ENCODE measurements at regions not wholly inside any gene's neighbourhood (a gene's known extent, or its start where the extent isn't known, plus 50 kb on each side); places are given as distances from the start of the nearest gene placed in this dataset.
"Not testable (repeated sequence)": the region's sequence is repeated elsewhere in the genome, so short reads cannot be mapped to it uniquely, and the experiment has no call there.

DNA sequence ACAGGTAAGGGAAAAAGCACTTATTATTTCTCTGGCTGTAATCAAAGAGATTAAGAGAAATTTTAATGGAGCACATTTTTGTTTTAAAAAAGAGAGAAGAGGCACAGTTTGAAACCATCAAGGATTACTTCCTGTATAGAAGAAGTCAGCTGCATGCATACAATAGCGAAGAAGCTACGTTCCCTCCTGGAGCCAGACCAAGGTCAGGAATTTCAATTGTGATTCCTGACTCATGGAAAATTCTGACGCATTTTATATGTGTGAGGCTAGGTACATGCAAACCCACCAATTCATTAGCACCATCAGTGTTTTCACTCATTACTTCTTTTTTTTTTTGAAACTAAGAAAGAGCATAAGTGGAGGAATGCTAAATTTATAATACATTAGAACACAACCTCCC, 232.7 kb upstream of the SGK1 start:
- DNase-seq = no peak

DNA sequence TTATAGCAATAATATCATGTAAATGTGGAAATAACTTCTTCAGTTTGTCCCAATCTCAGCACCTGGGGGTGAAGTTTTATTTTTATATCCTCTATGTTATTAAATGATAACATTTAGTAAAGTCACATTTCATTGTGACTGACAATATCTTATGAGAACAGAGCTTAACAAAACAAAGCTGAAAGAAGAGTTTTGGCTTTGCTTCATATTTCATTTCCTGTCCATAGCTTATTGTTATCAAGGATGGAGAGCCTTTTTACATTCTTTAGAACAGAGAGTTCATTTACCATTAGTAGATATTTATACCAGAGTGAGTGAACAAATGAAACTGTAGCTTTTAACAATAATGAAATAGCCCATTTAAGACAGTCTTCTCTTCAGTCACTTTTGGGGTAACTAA, 231.9 kb upstream of the SGK1 start:
- no peak for DNase-seq

DNA sequence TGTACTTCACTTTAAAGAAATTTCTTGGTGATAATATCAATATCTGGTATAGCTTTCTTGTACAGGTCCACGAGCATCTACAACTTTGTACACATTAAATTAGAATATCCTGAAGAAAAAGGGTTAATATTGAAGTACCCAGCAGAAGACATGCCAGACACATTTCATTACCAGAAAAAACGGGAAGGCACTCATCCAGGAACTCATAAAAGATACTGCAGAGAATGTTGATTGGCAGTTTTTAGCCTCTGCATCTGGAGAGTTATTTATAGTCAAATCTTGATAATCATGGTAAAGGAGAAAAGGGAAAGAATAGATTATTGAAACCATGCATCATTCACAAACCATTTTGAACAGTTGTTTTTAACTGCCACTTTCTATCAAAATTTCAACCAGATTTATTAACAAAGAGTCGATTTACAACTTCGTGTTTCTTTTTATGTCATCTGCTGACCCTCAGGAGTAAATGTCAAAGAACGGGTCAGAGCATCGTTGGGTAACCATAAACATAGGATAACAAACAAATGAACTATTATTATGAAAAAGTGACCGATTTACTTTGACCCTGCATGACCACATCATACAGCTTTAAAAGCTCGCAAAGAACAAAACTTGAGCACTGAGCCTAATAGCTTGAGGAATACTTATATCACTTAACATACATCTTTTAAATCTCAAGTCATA, 229.2 kb upstream of the SGK1 start:
- DNase-seq = no peak

DNA sequence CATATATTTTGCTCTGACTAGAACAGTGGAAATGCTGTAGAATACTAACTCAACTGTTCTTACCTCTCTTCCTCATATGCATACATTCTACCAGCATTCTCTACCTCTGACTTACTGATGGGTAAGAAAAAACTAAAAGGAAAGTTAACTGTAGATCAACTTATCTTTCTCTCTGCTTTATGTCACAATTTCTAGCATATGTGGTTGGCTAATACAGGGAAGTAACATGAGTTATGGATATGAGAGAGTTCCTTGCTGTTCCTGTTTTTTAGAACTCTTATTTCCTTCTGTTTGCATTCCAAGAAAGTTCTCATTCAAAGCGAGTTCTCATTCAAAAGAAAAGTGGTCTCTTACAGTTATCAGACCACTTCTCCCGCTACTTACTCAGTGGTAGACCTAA, 226.8 kb upstream of the SGK1 start:
- DNase-seq = no peak

DNA sequence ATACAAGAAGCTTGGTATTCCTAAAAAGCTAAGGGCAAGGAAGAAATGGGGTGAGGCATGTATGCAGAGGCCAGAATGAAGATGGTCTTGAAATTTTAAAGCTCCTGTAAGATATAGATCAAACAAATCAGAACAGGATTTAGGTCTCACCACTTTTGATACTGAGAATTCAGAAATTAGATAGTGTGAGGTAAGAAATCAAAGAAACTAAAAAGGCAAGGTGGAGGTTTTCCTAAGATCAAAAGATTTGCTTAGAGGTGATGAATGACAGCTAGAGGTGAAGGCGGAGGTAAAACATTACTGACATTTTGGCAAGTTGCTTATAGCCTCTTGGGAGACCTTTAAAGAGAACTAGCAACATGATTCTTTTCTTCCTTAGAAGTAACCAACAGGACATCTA, 225.2 kb upstream of the SGK1 start:
- peak; percentile 12 for DNase-seq

DNA sequence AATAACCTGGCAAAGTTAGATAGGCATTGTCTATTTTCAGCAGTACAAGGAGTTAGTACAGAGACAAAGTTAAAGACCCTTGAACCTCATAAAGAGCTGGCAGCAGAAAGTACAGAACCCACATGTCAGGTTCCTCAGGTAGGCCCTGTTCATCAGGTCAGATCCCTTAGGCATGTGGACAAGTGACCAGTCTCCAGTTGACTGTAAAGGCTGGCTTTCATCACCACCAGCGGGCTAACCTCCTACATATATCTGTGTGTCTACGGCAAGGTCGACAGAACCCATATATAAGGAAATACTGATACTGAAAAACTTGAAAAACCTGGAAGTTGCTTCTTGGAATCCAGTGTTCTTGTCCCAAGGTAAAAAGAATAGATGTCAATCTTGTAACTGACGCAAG, 223.1 kb upstream of the SGK1 start:
- no peak for DNase-seq

DNA sequence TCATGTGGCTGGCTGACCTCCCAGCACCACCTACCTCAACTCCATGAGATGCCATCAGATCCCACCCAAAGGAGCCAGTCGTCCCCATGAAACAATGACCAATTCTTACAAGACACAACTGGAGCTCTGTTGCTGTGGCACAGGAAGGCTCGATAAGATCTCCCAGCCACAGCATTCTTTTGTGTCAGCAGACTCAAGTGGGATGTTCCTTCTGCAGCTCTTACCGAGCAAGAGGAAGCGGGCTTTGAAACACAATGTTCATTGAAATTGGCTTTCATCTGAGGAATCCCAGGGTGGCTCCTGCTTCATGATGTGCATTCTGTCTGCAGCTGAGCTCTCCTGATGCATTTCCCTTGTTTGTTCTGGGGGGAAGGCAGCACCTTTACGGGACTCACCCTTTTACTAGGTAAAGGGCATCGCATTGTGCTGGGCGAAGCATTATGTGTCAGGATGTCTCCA, 222.0 kb upstream of the SGK1 start:
- peak; percentile 21 for DNase-seq

DNA sequence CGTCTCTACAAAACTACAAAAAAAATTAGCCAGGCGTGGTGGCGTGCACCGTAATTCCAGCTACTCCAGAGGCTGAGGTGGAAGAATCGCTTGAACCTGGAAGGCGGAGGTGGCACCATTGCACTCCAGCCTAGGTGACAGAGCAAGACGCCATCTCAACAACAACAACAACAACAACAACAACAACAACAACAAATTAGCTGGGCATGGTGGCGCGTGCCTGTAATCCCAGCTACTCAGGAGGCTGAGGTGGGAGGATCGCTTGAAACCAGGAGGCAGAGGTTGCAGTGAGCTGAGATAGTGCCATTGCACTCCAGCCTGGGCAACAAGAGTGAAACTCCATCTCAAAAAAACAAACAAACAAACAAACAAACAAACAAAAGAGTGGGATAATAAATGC, 219.9 kb upstream of the SGK1 start:
- not testable (repeated sequence) for DNase-seq

DNA sequence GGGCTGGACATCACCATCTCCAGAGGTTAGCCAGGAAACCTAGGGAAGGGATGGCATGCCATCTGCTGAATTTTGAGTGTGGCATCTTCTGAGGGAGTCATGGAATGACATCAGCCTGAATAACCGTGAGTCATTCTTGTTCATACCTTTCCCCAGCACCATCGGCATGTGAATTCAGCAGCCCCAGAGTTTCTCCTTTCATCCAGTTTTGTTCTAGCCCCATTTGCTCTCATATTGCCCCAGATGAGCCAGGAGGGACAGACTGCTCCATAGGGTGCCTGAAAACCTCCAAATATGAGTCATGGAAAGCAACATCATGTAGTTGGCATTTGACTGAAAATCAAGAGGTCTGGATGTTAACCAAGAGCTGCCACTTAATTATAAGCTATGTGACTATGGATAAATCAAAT, 219.2 kb upstream of the SGK1 start:
- DNase-seq = no peak

DNA sequence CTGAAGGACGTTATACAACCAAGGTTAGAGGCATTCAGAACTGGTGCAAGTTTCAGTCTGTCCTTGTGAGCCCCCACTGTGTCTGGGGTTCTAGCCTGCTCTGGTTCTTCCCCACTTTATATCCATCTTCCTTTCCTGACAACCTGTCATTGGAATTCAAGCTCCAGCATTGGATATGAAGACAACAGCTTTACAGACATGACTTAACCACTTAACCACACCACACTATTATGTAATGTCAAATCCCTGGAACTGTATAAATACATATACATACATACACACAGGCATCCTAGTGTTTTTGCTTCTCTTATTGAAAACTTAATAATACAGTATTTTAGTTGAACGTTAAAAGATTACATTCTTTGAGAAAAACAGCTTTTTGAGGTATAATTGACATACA, 217.9 kb upstream of the SGK1 start:
- no peak for DNase-seq

DNA sequence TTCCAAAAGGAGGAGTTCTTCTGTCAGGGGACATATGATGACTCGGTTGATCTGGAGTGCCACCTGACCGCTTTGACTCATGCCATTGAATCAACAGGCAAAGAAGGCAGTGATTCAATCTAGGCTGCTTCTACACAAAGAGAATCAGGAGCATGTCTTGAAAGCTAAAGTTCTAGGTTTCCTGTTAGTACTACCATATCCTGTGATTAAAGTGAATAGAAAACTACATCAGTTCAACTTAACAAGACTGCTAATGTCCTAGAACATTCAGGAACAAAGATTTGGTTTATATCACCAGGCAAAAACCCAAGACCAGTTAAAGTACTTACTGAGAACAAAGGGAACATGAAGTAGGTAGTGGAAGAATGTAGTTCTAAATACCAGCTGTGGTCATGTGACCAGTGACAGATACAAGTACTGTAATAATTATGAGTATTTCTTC, 216.8 kb upstream of the SGK1 start:
- DNase-seq = no peak

DNA sequence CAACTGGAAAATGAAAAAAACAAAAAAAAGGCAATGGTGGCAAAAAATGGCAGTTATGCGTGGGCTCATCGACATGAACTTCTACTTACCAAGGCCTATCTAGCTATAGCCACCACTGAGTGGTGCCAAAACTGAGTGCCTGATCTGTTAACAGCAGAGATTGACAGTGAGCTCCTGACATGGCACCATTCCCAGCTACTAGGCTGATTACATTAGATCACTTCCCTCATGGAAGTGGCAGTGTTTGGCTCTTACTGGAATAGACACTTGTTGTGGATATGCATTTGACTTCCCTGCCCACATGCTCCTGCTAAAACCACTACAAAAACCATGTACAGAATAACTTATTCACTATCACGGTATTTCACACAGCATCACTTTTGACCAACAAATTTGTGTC, 216.1 kb upstream of the SGK1 start:
- DNase-seq = no peak

DNA sequence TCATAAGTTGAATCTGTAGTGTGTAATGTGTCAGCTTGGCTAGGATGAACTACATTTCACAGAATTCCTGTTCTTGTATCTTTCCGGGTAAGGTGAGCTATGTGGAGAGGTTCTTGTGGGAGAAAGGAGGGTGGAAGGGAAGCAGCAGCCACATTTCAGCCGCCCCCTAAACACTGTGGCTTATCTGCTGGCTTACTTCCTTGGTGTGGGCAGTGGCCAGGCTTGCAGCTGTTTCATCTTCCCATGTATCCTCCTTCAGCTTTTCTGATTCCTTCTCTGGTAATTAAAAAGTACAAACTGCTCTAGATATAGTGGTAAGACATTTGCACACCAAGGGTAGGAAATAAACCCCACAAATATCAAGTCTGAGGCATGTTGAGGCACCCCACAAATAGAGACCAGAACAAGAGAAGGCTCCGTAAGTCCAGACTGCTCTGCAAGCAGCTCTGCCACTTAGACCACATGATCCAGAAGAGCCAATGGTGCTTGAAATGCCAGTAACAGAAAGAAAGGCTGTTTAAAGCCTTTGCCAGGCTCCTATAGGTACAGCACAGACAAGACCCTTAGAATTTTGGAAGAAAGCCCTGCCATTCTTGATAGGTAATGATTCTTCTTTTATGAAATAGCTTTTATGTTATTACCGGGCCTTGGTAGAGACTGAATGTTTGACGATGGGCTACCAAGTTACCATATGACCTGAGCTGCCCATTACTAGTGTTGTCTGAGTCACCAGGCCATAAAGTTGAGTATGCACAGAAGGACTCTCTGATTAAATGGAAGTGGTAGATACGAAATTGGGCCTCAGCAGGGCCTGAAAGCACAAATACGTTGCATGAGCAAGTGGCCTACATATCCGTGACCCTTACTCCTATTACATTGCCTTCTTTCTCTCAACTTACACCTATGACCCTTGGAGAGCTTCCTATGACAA, 215.0 kb upstream of the SGK1 start:
- no peak for DNase-seq

DNA sequence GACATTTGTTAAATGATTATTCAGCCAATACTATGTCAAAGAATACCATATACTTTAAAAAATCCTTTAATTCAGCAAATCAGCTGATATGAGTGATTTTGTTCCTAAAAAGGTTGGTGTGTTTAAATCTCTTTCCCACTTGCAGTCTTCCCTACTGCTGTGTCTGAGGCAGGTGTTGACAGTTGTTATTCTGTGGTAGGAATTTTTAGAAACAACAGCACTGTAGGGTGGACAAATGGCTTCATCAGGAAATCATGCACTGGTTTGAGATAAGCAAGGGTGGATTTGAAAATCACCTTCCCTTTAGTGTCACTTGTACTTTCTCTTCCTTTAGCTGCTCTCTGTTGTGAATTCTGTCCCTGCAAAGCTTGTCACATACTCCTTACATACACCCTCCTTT, 213.7 kb upstream of the SGK1 start:
- DNase-seq = no peak

DNA sequence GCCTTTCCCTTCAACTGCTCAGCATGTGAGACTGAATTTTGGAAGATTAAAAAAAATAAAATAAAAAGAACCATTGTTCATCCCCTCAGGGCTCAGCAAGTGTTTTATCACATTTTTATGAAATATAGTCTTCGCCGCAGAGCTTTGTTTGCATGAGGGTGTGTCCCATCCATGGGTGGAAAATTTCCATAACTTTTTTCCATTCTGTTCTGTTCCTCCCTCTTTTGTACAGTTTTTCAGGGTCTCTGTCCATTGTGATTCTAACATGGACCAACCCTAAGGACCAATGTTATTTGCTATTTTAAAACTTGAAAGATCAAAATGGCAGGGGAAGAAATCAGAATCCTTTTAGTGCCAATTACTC, 213.3 kb upstream of the SGK1 start:
- DNase-seq = no peak

DNA sequence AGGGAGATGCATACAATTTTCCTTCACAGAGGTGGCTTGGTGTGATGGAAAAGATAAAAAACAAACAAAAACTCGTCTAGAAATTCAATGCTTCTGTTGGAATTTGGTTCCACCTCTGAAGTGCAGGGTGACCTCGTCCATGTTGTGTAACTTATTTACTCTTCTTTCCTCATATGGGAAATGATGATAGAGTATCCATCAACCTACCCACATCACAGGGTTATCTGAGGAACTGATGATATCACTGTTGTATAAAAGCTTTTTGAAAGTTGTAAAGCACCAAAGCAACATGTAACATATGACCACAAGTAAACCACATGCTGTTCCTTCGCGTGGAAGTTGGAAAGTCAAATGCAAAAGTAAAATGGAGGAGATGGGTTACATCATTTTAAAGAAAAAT, 212.0 kb upstream of the SGK1 start:
- DNase-seq = no peak

DNA sequence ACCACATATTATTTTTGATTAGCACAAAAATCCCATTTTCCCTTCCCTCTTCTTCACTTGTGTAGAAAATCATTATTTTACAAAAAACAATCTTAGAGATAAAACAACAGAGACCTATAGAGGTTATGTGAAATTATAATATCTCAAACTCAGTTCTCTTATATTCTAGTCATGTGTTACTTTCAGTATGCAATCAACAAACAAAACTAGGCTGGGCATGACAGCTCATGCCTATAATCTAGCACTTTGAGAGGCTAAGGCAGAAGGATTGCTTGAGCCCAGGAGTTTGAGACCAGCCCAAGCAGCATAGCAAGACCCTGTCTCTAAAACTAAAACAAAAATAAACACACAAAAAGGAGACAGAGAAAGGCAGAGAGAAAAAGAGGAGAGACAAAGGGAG, 211.4 kb upstream of the SGK1 start:
- no peak for DNase-seq

DNA sequence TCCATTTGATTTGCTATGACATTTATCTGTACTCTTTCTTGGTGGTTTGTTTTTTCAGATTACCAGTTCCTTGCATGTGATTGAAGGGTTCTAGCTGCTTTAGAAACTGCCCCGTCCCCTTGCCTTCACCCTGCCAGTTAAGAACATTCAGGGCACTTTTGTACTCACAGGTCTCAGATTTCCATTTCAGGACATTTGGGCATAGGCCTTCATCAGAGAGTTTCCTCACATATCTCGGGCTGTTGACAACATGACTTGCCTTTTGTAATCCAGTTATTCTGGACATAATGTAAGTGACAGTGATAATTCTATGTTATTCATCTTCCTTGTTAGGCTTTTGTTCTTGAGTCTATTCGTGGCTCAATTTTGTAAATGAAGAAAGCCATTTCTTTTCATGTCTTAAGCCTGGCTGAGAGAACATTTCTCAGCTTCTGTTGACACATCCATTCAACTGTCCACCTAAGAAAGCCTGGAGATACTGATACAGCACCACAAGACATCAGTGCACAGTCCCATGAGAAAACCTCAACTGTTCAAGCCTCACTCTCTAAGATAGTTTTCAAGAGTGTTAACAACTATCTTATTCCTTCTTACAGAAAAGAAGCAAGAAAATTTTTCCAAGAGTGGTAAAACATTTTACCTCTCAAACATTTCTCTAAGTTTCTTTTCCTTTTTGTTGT, 209.3 kb upstream of the SGK1 start:
- no peak for DNase-seq

DNA sequence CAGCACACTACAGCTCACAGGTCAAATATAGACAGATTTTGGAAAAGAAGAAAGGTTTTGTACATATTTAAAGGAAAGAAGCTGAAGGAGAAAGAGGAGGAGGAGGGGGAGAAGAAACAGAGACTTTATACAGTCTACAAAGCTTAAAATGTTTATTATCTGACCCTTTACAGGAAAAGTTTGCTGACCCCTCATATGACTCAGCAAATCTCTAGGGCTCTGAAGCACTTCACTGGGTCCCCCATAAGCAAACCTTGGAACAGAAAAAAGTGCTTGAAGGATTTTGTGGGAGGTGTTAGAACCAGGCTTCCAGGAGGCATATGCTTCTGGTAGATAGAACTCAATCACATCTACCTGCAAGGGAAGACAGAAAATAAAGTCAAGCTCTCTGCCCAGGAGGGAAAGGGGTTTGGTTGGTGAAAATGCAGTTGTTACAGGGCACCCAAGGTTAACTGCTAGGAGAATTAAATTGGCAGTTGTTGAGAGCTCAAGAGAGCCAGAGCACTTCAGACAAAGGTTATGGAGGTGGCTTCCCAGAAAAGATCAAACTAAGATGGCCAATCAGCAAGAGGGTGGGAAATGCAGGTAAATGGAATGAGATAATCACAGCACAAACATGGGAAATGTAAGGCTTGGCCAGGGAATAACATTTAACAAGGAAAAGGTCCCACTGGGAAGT, 207.4 kb upstream of the SGK1 start:
- DNase-seq = no peak

DNA sequence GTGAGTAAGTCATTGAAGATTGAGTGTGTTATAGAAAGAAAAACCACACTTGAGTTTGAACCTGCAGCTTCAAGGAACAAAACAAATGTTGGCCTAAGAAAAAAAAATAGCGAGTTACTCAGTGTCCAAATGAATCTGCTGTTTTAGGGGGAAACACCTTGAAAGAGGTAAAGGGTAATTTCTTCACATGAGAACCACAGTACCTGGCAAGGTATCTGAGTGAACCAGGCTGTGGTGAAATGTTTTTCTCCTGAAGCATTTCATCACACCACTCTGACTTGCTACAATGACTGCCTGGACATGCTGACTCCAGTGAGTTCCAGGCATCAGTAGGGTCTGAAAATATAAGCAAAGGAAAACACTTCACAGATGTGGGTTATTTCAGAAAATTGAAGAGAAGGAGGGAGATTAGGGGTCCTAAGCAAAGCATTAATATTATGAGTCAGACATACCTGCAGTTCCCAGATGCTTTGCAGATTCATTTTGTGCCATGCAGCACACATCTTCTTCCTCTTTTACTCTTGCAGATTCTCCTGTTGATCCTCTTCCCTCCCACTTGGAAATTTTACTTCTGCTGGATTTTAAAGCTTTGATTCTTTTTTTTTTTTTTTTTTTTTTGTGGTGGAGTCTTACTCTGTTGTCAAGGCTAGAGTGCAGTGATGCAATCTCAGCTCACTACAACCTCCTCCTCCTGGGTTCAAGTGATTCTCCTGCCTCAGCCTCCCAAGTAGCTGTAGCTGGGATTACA, 206.2 kb upstream of the SGK1 start:
- DNase-seq = no peak

DNA sequence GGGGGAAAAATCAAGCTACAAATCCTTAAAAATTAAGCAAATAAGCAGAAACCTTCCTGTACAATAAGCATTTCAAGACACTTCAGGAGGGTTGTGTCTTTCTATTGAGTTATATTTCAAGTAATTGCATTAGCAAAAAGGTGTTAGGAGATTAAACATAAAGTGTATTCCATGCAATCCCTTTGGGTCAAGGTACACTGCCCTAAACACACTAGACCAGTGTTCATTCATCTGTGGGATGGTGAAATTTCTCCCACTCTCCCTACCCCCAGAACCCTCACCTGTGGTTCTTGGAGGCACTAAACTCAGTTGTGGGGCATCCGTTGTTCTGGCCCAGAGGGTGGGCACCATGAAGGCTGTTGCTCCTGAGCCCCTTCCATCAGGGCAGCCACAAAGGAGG, 205.1 kb upstream of the SGK1 start:
- no peak for DNase-seq

DNA sequence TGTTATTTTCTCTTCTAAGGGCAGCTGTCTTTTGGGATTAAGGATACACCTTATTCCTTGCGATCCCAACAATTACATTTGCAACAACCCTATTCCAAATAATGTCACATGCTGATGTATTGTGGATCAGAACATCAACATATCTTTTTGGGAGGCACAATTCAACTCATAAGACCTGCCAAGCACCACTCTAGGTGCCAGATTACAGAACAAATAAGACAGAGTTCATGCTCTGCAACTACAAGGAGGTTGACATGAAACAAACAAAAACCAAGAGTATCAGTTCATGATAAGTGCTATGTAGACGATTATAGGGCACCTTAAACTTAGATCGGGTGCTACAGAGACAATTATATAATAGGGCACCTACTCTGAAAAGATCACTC, 203.2 kb upstream of the SGK1 start:
- no peak for DNase-seq
